Naive thymus-derived CD8-positive, alpha-beta T cell (primary cell): ENCODE measurements at regions not wholly inside any gene's neighbourhood (a gene's known extent, or its start where the extent isn't known, plus 50 kb on each side); places are given as distances from the start of the nearest gene placed in this dataset.

ENCODE experiments used
- ATAC-seq, 2 donors: fragments of 150-1000 bp; cut with Tn5 transposase in 1 of 2; sonication (Bioruptor Pico), chemical (Tn5 transposase) in 1 of 2; 1 replicate in 1 of 2; 2 replicates in 1 of 2; pipeline ENCODE4 v1.10.0; 2021; ENCODE audit warnings: mild to moderate bottlenecking in 2 of 2, moderate library complexity in 2 of 2
- POLR2A ChIA-PET: fragments of 350-600 bp; sonication (Branson Sonifier 250); formaldehyde crosslinking; loops from one replicate; lab custom pipeline; 2021; ENCODE audit warnings: antibody characterized with exemption; lab: Charles Lee
- DNase-seq, 10 donors: peaks; one replicate each; pipeline versions ENCODE4 v3.0.0 to v3.0.0-alpha.2; 2020 to 2022
- H3K27ac Mint-ChIP-seq, 10 donors: one replicate each; pipeline ENCODE4 v1.8.0; 2020 to 2022; ENCODE audit warnings: mild to moderate bottlenecking in 10 of 10, mixed read lengths in 10 of 10, moderate library complexity in 4 of 10, inconsistent platforms in 1 of 10
- H3K27me3 Mint-ChIP-seq, 5 donors: one replicate each; pipeline ENCODE4 v1.8.0; 2021 to 2022; ENCODE audit warnings: mixed read lengths in 5 of 5
- H3K36me3 Mint-ChIP-seq, 3 donors: one replicate each; pipeline ENCODE4 v1.8.0; 2020 to 2022; ENCODE audit warnings: mixed read lengths in 3 of 3, mild to moderate bottlenecking in 2 of 3, inconsistent platforms in 1 of 3
- H3K4me1 Mint-ChIP-seq, 4 donors: one replicate each; pipeline ENCODE4 v1.8.0; 2021 to 2022; ENCODE audit warnings: mixed read lengths in 4 of 4
- H3K4me3 Mint-ChIP-seq, 10 donors: one replicate each; pipeline ENCODE4 v1.8.0; 2020 to 2022; ENCODE audit warnings: mild to moderate bottlenecking in 10 of 10, mixed read lengths in 10 of 10, moderate library complexity in 6 of 10, inconsistent platforms in 1 of 10
- H3K9me3 Mint-ChIP-seq, 9 donors: one replicate each; pipeline ENCODE4 v1.8.0; 2020 to 2022; ENCODE audit warnings: mixed read lengths in 9 of 9, mild to moderate bottlenecking in 3 of 9, inconsistent platforms in 1 of 9, moderate library complexity in 1 of 9

- DNase-seq: peak in 2 of 10 donors; percentile 24 to 29
- POLR2A ChIA-PET: no interaction called here
Measured at GRCh38 chr5:4191041-4191440, 595.4 kb downstream of the IRX1 start.

GRCh38 chr5:4191703-4192102 is 596.1 kb downstream of the IRX1 start:
- H3K27me3 Mint-ChIP-seq: no peaks in the 10 kb centered on the region
- DNase-seq (peak in 2 of 10 donors; percentile 13 to 16), ATAC-seq (no peak)
- no peaks in the 10 kb centered on the region for H3K36me3 Mint-ChIP-seq
- POLR2A ChIA-PET: no interaction called here
- H3K4me3 Mint-ChIP-seq: no peak overlapping the region
- no peaks in the 10 kb centered on the region for H3K4me1 Mint-ChIP-seq
- H3K9me3 Mint-ChIP-seq: peaks cover 0 to 13% (median 0%) of the 10 kb centered on the region in 9 donors
- peak overlapping the region in 2 of 10 donors; percentile 7 to 24 for H3K27ac Mint-ChIP-seq

More at GRCh38 chr5:4191041-4191440, 595.4 kb downstream of the IRX1 start:
- H3K4me1 Mint-ChIP-seq: no peaks in the 10 kb centered on the region
- peaks cover 0 to 3% (median 0%) of the 10 kb centered on the region in 5 donors for H3K27me3 Mint-ChIP-seq
- H3K9me3 Mint-ChIP-seq: peaks cover 0 to 15% (median 1%) of the 10 kb centered on the region in 9 donors
- no peak overlapping the region for H3K27ac Mint-ChIP-seq
- H3K4me3 Mint-ChIP-seq: no peak overlapping the region
- ATAC-seq: no peak
- no peaks in the 10 kb centered on the region for H3K36me3 Mint-ChIP-seq

- no peaks in the 10 kb centered on the region for H3K36me3 Mint-ChIP-seq
- H3K27ac Mint-ChIP-seq: peak overlapping the region in 1 of 10 donors; percentile 7
- peak in 1 of 10 donors; percentile 10 for DNase-seq
- POLR2A ChIA-PET: no interaction called here
- H3K4me3 Mint-ChIP-seq: no peak overlapping the region
- H3K4me1 Mint-ChIP-seq: no peaks in the 10 kb centered on the region
- no peaks in the 10 kb centered on the region for H3K27me3 Mint-ChIP-seq
- no peak for ATAC-seq
- H3K9me3 Mint-ChIP-seq: peaks cover 0 to 11% (median 0%) of the 10 kb centered on the region in 9 donors
Measured at GRCh38 chr5:4192111-4192510, 596.5 kb downstream of the IRX1 start.

GRCh38 chr5:4196744-4197143 is 601.1 kb downstream of the IRX1 start:
- Mint-ChIP-seq H3K27ac (no peak overlapping the region), H3K27me3 (no peaks in the 10 kb centered on the region), H3K4me3 (no peak overlapping the region), H3K4me1 (no peaks in the 10 kb centered on the region), H3K9me3 (no peaks in the 10 kb centered on the region), H3K36me3 (no peaks in the 10 kb centered on the region)
- DNase-seq (no peak), ATAC-seq (no peak)
- POLR2A ChIA-PET: no interaction called here

- Mint-ChIP-seq H3K4me3 (no peak overlapping the region), H3K27me3 (no peaks in the 10 kb centered on the region), H3K4me1 (no peaks in the 10 kb centered on the region), H3K36me3 (no peaks in the 10 kb centered on the region), H3K27ac (no peak overlapping the region), H3K9me3 (no peaks in the 10 kb centered on the region)
- DNase-seq: no peak
- POLR2A ChIA-PET: no interaction called here
- no peak for ATAC-seq
Measured at GRCh38 chr5:4197151-4197550, 601.5 kb downstream of the IRX1 start.

GRCh38 chr5:4198461-4198860 is 602.8 kb downstream of the IRX1 start:
- DNase-seq (no peak), ATAC-seq (no peak)
- Mint-ChIP-seq H3K4me1 (no peaks in the 10 kb centered on the region), H3K4me3 (no peak overlapping the region), H3K27ac (no peak overlapping the region), H3K9me3 (no peaks in the 10 kb centered on the region), H3K27me3 (no peaks in the 10 kb centered on the region), H3K36me3 (no peaks in the 10 kb centered on the region)
- POLR2A ChIA-PET: no interaction called here

GRCh38 chr5:4199049-4199841 is 603.6 kb downstream of the IRX1 start:
- Mint-ChIP-seq H3K4me3 (no peak overlapping the region), H3K27ac (no peak overlapping the region), H3K27me3 (no peaks in the 10 kb centered on the region), H3K36me3 (no peaks in the 10 kb centered on the region), H3K4me1 (no peaks in the 10 kb centered on the region), H3K9me3 (no peaks in the 10 kb centered on the region)
- DNase-seq (no peak), ATAC-seq (no peak)
- POLR2A ChIA-PET: no interaction called here

GRCh38 chr5:4203146-4203545 is 607.5 kb downstream of the IRX1 start:
- Mint-ChIP-seq H3K27me3 (no peaks in the 10 kb centered on the region), H3K4me3 (no peak overlapping the region), H3K27ac (no peak overlapping the region), H3K36me3 (no peaks in the 10 kb centered on the region), H3K9me3 (peaks cover 0 to 6% (median 0%) of the 10 kb centered on the region in 9 donors), H3K4me1 (no peaks in the 10 kb centered on the region)
- POLR2A ChIA-PET: no interaction called here
- ATAC-seq (no peak), DNase-seq (no peak)

GRCh38 chr5:4204276-4205141 is 608.9 kb downstream of the IRX1 start:
- Mint-ChIP-seq H3K4me1 (no peaks in the 10 kb centered on the region), H3K27me3 (no peaks in the 10 kb centered on the region), H3K9me3 (peaks cover 0 to 18% (median 0%) of the 10 kb centered on the region in 9 donors), H3K36me3 (no peaks in the 10 kb centered on the region), H3K4me3 (no peak overlapping the region), H3K27ac (no peak overlapping the region)
- POLR2A ChIA-PET: no interaction called here
- ATAC-seq (no peak), DNase-seq (no peak)

GRCh38 chr5:4205398-4205797 is 609.8 kb downstream of the IRX1 start:
- Mint-ChIP-seq H3K4me1 (no peaks in the 10 kb centered on the region), H3K36me3 (no peaks in the 10 kb centered on the region), H3K27me3 (no peaks in the 10 kb centered on the region), H3K4me3 (no peak overlapping the region), H3K9me3 (peaks cover 0 to 18% (median 0%) of the 10 kb centered on the region in 9 donors), H3K27ac (no peak overlapping the region)
- ATAC-seq (no peak), DNase-seq (no peak)
- POLR2A ChIA-PET: no interaction called here

- H3K36me3 Mint-ChIP-seq: no peaks in the 10 kb centered on the region
- H3K4me1 Mint-ChIP-seq: no peaks in the 10 kb centered on the region
- POLR2A ChIA-PET: no interaction called here
- ATAC-seq (no peak), DNase-seq (no peak)
- no peak overlapping the region for H3K27ac Mint-ChIP-seq
- no peaks in the 10 kb centered on the region for H3K27me3 Mint-ChIP-seq
- H3K4me3 Mint-ChIP-seq: no peak overlapping the region
- peaks cover 0 to 18% (median 0%) of the 10 kb centered on the region in 9 donors for H3K9me3 Mint-ChIP-seq
Measured at GRCh38 chr5:4206127-4206526, 610.5 kb downstream of the IRX1 start.

- Mint-ChIP-seq H3K27me3 (no peaks in the 10 kb centered on the region), H3K27ac (no peak overlapping the region), H3K36me3 (no peaks in the 10 kb centered on the region), H3K4me1 (no peaks in the 10 kb centered on the region), H3K9me3 (peaks cover 0 to 18% (median 0%) of the 10 kb centered on the region in 9 donors), H3K4me3 (no peak overlapping the region)
- ATAC-seq: no peak
- no peak for DNase-seq
- POLR2A ChIA-PET: no interaction called here
Measured at GRCh38 chr5:4207486-4207885, 611.9 kb downstream of the IRX1 start.

GRCh38 chr5:4208537-4208936 is 612.9 kb downstream of the IRX1 start:
- DNase-seq: no peak
- Mint-ChIP-seq H3K9me3 (peaks cover 0 to 18% (median 0%) of the 10 kb centered on the region in 9 donors), H3K27ac (no peak overlapping the region), H3K4me1 (no peaks in the 10 kb centered on the region), H3K27me3 (no peaks in the 10 kb centered on the region), H3K4me3 (no peak overlapping the region), H3K36me3 (peaks cover 0 to 2% (median 0%) of the 10 kb centered on the region in 3 donors)
- POLR2A ChIA-PET: no interaction called here
- ATAC-seq: no peak
